WTC11 (cell line): ENCODE measurements at regions not wholly inside any gene's neighbourhood (a gene's known extent, or its start where the extent isn't known, plus 50 kb on each side); places are given as distances from the start of the nearest gene placed in this dataset.

Source experiments
- ATAC-seq: fragments of 200-7000 bp; cut with Tn5 transposase; 2 replicates; pipeline ENCODE4 v1.10.0; 2021; ENCODE audit warnings: mild to moderate bottlenecking, moderate library complexity
- CTCF ChIA-PET: fragments of 300-600 bp; sonication (Branson Sonifier 250); formaldehyde crosslinking; loops from one replicate; lab custom pipeline; 2021; ENCODE audit warnings: antibody characterized with exemption; lab: Charles Lee
- POLR2A ChIA-PET: fragments of 350-600 bp; sonication (Branson Sonifier 250); formaldehyde crosslinking; loops from one replicate; lab custom pipeline; 2021; ENCODE audit warnings: antibody characterized with exemption; lab: Charles Lee
- DNase-seq: peaks from one replicate; pipeline ENCODE4 v3.0.0; 2021; ENCODE audit warnings: low spot score
- H3K27ac Mint-ChIP-seq: 2 replicates; pipeline ENCODE4 v1.8.0; 2021; ENCODE audit warnings: mixed read lengths
- H3K27me3 Mint-ChIP-seq: 2 replicates; pipeline ENCODE4 v1.8.0; 2021; ENCODE audit warnings: low read depth, mild to moderate bottlenecking, moderate library complexity, mixed read lengths
- H3K36me3 Mint-ChIP-seq: 2 replicates; pipeline ENCODE4 v1.8.0; 2021; ENCODE audit warnings: mixed read lengths
- H3K4me1 Mint-ChIP-seq: 2 replicates; pipeline ENCODE4 v1.8.0; 2022; ENCODE audit warnings: mixed read lengths
- H3K4me3 Mint-ChIP-seq: 2 replicates; pipeline ENCODE4 v1.8.0; 2021; ENCODE audit warnings: mild to moderate bottlenecking, moderate library complexity, mixed read lengths
- H3K9me3 Mint-ChIP-seq: 2 replicates; pipeline ENCODE4 v1.8.0; 2021; ENCODE audit warnings: mixed read lengths
- ATF1 ChIP-seq: sonication (generic); formaldehyde crosslinking; IDR thresholded peaks from 2 replicates; pipeline ENCODE4 v1.8.1; 2023; ENCODE audit warnings: mild to moderate bottlenecking, moderate library complexity, missing genetic modification reagents
- CBFB ChIP-seq: sonication (generic); formaldehyde crosslinking; IDR thresholded peaks from 2 replicates; pipeline ENCODE4 v1.8.1; 2022; ENCODE audit warnings: mild to moderate bottlenecking, low read depth, missing genetic modification reagents
- CREM ChIP-seq: sonication (generic); formaldehyde crosslinking; IDR thresholded peaks from 2 replicates; pipeline ENCODE4 v1.8.1; 2022; ENCODE audit warnings: mild to moderate bottlenecking, missing genetic modification reagents, moderate library complexity
- ESRRA ChIP-seq: sonication (generic); formaldehyde crosslinking; IDR thresholded peaks from 2 replicates; pipeline ENCODE4 v1.8.1; 2022; ENCODE audit warnings: mild to moderate bottlenecking, missing genetic modification reagents, borderline replicate concordance
- ETV6 ChIP-seq: sonication (generic); formaldehyde crosslinking; IDR thresholded peaks from 2 replicates; pipeline ENCODE4 v1.8.1; 2022; ENCODE audit warnings: mild to moderate bottlenecking, missing genetic modification reagents
- FOXK1 ChIP-seq: sonication (generic); formaldehyde crosslinking; IDR thresholded peaks from 2 replicates; pipeline ENCODE4 v1.8.0; 2022; ENCODE audit warnings: mild to moderate bottlenecking, moderate library complexity, missing genetic modification reagents
- GRHL2 ChIP-seq: fragments of 250-450 bp; sonication (Bioruptor Pico); IDR thresholded peaks from 2 replicates; pipeline ENCODE4 v1.8.0; 2022; ENCODE audit warnings: mild to moderate bottlenecking, moderate library complexity; ENCODE audit not compliant: insufficient replicate concordance, severe bottlenecking
- KAT7 ChIP-seq: sonication (generic); formaldehyde crosslinking; IDR thresholded peaks from 2 replicates; pipeline ENCODE4 v1.8.1; 2023; ENCODE audit warnings: missing genetic modification reagents, mild to moderate bottlenecking, borderline replicate concordance
- TEAD1 ChIP-seq: sonication (generic); formaldehyde crosslinking; IDR thresholded peaks from 2 replicates; pipeline ENCODE4 v1.8.0; 2022; ENCODE audit warnings: mild to moderate bottlenecking, missing genetic modification reagents
- ZNF121 ChIP-seq: sonication (generic); formaldehyde crosslinking; IDR thresholded peaks from 2 replicates; pipeline ENCODE4 v1.8.0; 2023; ENCODE audit warnings: missing genetic modification reagents
- ZNF263 ChIP-seq: sonication (generic); formaldehyde crosslinking; IDR thresholded peaks from 2 replicates; pipeline ENCODE4 v1.8.1; 2022; ENCODE audit warnings: low read depth, mild to moderate bottlenecking, moderate library complexity, missing genetic modification reagents
- ZNF317 ChIP-seq: sonication (generic); formaldehyde crosslinking; IDR thresholded peaks from 2 replicates; pipeline ENCODE4 v1.8.1; 2023; ENCODE audit warnings: low read depth, mild to moderate bottlenecking, moderate library complexity, missing genetic modification reagents, borderline replicate concordance
- ZNF396 ChIP-seq: fragments of 250-450 bp; sonication (Bioruptor Pico); IDR thresholded peaks from 2 replicates; pipeline ENCODE4 v1.8.0; 2021; ENCODE audit warnings: mild to moderate bottlenecking, moderate library complexity, borderline replicate concordance
- TF ChIP-seq, protein P1 (sequence below): sonication (generic); formaldehyde crosslinking; IDR thresholded peaks from 2 replicates; pipeline ENCODE4 v1.8.0; 2023; ENCODE audit warnings: mild to moderate bottlenecking, missing genetic modification reagents
- TF ChIP-seq, protein P2 (sequence below): sonication (generic); formaldehyde crosslinking; IDR thresholded peaks from 2 replicates; pipeline ENCODE4 v1.8.0; 2022; ENCODE audit warnings: mild to moderate bottlenecking, missing genetic modification reagents
- TF ChIP-seq, protein P3 (sequence below): sonication (generic); formaldehyde crosslinking; IDR thresholded peaks from 2 replicates; pipeline ENCODE4 v1.8.1; 2023; ENCODE audit warnings: mild to moderate bottlenecking, missing genetic modification reagents, borderline replicate concordance
- TF ChIP-seq, protein P4 (sequence below): sonication (generic); formaldehyde crosslinking; IDR thresholded peaks from 2 replicates; pipeline ENCODE4 v1.8.0; 2022; ENCODE audit warnings: missing genetic modification reagents
- TF ChIP-seq, protein P5 (sequence below): sonication (generic); formaldehyde crosslinking; IDR thresholded peaks from 2 replicates; pipeline ENCODE4 v1.8.0; 2022; ENCODE audit warnings: mild to moderate bottlenecking, missing genetic modification reagents
- TF ChIP-seq, protein P6 (sequence below): sonication (generic); formaldehyde crosslinking; IDR thresholded peaks from 2 replicates; pipeline ENCODE4 v1.8.1; 2022; ENCODE audit warnings: missing genetic modification reagents, borderline replicate concordance

DNA sequence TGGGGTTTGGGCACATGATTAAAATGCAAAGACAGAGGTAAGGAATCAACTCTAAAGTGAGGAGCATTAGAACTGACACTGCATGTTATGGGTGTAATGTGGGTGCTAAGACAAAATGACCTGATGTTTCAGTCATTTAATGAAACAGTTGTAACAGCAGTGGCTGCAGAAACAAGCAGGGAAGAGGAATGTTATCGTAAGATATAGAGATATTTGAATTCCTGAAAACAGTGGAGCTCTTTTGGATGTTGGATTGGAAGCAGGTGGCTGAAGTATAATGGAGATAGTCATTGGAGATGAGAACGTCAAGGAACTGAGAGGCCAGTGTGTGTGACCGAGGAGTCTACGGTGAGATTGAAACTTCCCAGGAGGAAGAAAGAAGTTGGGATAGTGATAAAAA, 1065.2 kb downstream of the ZPLD1 start (continued):
- TF ChIP-seq, protein P1, sequence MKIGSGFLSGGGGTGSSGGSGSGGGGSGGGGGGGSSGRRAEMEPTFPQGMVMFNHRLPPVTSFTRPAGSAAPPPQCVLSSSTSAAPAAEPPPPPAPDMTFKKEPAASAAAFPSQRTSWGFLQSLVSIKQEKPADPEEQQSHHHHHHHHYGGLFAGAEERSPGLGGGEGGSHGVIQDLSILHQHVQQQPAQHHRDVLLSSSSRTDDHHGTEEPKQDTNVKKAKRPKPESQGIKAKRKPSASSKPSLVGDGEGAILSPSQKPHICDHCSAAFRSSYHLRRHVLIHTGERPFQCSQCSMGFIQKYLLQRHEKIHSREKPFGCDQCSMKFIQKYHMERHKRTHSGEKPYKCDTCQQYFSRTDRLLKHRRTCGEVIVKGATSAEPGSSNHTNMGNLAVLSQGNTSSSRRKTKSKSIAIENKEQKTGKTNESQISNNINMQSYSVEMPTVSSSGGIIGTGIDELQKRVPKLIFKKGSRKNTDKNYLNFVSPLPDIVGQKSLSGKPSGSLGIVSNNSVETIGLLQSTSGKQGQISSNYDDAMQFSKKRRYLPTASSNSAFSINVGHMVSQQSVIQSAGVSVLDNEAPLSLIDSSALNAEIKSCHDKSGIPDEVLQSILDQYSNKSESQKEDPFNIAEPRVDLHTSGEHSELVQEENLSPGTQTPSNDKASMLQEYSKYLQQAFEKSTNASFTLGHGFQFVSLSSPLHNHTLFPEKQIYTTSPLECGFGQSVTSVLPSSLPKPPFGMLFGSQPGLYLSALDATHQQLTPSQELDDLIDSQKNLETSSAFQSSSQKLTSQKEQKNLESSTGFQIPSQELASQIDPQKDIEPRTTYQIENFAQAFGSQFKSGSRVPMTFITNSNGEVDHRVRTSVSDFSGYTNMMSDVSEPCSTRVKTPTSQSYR, result no peak
- TF ChIP-seq, all 79 proteins: peak for 0

DNA sequence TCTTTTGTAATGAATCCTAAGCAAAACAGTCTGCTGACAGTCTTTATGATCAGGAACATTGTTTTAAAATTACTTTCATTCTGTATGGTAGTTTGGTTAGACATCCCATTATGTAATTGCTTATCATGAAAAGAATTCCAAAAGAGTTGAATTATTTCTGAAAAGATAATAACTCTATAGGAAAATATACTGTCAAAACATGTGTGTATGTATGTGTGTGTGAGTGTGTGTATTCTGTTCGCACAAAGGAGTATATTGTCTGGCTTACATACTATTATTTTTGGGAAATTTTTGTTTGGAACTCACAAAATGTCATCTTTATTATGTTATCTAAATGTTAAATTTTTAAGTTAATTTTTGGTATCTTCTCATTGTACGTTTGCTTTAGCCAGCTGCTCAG, 1075.9 kb downstream of the ZPLD1 start:
- peaks cover 22% of the 10 kb centered on the region for H3K9me3 Mint-ChIP-seq
- H3K27me3 Mint-ChIP-seq, result no peaks in the 10 kb centered on the region
- no peak overlapping the region for H3K27ac Mint-ChIP-seq
- H3K4me1 Mint-ChIP-seq, result peaks cover 10% of the 10 kb centered on the region
- no peak for ATAC-seq
- no peak overlapping the region for H3K4me3 Mint-ChIP-seq
- CTCF ChIA-PET, result no interaction called here
- POLR2A ChIA-PET, result no interaction called here
- no peak for TF ChIP-seq CBFB (CRISPR knock-in tag)
- H3K36me3 Mint-ChIP-seq, result peaks cover 11% of the 10 kb centered on the region
- no peak for DNase-seq

DNA sequence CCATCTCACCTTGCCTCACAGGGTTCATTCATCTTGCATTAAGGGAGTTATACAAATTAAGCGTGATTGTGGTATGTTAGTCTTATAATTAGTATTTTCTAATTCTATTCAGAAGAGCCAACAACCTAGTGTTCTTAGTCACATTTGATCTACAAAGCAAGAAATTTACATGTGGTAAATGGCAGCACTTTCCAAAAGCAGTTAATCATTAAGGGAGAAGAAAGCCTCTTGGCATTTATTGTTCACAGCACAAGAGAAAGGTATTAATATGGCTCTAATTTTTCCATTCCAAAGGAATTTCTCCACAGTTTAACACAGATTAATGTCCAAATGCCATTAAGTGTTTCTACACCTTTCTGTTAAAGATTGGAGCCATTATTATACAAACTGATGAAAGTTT, 1077.1 kb downstream of the ZPLD1 start:
- peaks cover 12% of the 10 kb centered on the region for H3K9me3 Mint-ChIP-seq

DNA sequence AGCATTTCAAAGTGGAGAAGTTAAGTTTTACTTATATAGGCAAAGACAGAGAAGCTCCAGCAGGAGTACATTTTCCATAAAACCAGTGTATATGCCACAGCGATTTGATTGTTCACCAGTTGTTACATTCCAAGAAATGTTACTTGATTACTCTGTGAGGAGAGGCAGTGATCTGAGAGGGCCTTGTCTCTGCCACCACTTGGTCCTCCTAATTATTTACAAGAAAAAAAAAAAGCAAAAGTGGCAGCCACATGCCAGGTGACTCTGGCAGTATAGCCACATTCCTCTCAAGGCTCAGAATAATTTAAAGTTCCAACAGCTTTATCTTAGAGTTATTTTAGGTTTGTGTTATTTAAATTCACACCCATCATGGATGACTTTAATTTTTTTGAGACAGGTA, 1077.8 kb downstream of the ZPLD1 start:
- peaks cover 10% of the 10 kb centered on the region for H3K4me1 Mint-ChIP-seq
- H3K9me3 Mint-ChIP-seq, result peaks cover 5% of the 10 kb centered on the region
- no peak overlapping the region for H3K27ac Mint-ChIP-seq
- no peak for TF ChIP-seq ATF1 (CRISPR knock-in tag)
- TF ChIP-seq, protein P2, sequence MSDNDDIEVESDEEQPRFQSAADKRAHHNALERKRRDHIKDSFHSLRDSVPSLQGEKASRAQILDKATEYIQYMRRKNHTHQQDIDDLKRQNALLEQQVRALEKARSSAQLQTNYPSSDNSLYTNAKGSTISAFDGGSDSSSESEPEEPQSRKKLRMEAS (CRISPR knock-in tag), result no peak
- no peak for TF ChIP-seq KAT7 (CRISPR knock-in tag)
- TF ChIP-seq, protein P3, sequence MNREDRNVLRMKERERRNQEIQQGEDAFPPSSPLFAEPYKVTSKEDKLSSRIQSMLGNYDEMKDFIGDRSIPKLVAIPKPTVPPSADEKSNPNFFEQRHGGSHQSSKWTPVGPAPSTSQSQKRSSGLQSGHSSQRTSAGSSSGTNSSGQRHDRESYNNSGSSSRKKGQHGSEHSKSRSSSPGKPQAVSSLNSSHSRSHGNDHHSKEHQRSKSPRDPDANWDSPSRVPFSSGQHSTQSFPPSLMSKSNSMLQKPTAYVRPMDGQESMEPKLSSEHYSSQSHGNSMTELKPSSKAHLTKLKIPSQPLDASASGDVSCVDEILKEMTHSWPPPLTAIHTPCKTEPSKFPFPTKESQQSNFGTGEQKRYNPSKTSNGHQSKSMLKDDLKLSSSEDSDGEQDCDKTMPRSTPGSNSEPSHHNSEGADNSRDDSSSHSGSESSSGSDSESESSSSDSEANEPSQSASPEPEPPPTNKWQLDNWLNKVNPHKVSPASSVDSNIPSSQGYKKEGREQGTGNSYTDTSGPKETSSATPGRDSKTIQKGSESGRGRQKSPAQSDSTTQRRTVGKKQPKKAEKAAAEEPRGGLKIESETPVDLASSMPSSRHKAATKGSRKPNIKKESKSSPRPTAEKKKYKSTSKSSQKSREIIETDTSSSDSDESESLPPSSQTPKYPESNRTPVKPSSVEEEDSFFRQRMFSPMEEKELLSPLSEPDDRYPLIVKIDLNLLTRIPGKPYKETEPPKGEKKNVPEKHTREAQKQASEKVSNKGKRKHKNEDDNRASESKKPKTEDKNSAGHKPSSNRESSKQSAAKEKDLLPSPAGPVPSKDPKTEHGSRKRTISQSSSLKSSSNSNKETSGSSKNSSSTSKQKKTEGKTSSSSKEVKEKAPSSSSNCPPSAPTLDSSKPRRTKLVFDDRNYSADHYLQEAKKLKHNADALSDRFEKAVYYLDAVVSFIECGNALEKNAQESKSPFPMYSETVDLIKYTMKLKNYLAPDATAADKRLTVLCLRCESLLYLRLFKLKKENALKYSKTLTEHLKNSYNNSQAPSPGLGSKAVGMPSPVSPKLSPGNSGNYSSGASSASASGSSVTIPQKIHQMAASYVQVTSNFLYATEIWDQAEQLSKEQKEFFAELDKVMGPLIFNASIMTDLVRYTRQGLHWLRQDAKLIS (CRISPR knock-in tag), result no peak
- TF ChIP-seq, protein P4, sequence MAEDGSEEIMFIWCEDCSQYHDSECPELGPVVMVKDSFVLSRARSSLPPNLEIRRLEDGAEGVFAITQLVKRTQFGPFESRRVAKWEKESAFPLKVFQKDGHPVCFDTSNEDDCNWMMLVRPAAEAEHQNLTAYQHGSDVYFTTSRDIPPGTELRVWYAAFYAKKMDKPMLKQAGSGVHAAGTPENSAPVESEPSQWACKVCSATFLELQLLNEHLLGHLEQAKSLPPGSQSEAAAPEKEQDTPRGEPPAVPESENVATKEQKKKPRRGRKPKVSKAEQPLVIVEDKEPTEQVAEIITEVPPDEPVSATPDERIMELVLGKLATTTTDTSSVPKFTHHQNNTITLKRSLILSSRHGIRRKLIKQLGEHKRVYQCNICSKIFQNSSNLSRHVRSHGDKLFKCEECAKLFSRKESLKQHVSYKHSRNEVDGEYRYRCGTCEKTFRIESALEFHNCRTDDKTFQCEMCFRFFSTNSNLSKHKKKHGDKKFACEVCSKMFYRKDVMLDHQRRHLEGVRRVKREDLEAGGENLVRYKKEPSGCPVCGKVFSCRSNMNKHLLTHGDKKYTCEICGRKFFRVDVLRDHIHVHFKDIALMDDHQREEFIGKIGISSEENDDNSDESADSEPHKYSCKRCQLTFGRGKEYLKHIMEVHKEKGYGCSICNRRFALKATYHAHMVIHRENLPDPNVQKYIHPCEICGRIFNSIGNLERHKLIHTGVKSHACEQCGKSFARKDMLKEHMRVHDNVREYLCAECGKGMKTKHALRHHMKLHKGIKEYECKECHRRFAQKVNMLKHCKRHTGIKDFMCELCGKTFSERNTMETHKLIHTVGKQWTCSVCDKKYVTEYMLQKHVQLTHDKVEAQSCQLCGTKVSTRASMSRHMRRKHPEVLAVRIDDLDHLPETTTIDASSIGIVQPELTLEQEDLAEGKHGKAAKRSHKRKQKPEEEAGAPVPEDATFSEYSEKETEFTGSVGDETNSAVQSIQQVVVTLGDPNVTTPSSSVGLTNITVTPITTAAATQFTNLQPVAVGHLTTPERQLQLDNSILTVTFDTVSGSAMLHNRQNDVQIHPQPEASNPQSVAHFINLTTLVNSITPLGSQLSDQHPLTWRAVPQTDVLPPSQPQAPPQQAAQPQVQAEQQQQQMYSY (CRISPR knock-in tag), result no peak
- H3K36me3 Mint-ChIP-seq, result no peaks in the 10 kb centered on the region
- ChIA-PET CTCF (no interaction called here), POLR2A (no interaction called here)
- ATAC-seq (no peak), DNase-seq (no peak)
- no peaks in the 10 kb centered on the region for H3K27me3 Mint-ChIP-seq
- no peak overlapping the region for H3K4me3 Mint-ChIP-seq

More for the DNA sequence above, 1077.1 kb downstream of the ZPLD1 start:
- H3K27ac Mint-ChIP-seq, result no peak overlapping the region
- no peak for ATAC-seq
- ChIA-PET POLR2A (no interaction called here), CTCF (no interaction called here)
- TF ChIP-seq, protein P2 (CRISPR knock-in tag), result no peak
- TF ChIP-seq GRHL2 (CRISPR knock-in tag) (no peak), ZNF396 (no peak), ZNF263 (CRISPR knock-in tag) (no peak), FOXK1 (CRISPR knock-in tag) (no peak), ETV6 (no peak), CREM (CRISPR knock-in tag) (no peak), ZNF317 (CRISPR knock-in tag) (no peak), ESRRA (CRISPR knock-in tag) (no peak), ZNF121 (CRISPR knock-in tag) (no peak), TEAD1 (no peak)
- TF ChIP-seq, protein P5, sequence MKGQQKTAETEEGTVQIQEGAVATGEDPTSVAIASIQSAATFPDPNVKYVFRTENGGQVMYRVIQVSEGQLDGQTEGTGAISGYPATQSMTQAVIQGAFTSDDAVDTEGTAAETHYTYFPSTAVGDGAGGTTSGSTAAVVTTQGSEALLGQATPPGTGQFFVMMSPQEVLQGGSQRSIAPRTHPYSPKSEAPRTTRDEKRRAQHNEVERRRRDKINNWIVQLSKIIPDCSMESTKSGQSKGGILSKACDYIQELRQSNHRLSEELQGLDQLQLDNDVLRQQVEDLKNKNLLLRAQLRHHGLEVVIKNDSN (CRISPR knock-in tag), result no peak
- TF ChIP-seq, protein P6, sequence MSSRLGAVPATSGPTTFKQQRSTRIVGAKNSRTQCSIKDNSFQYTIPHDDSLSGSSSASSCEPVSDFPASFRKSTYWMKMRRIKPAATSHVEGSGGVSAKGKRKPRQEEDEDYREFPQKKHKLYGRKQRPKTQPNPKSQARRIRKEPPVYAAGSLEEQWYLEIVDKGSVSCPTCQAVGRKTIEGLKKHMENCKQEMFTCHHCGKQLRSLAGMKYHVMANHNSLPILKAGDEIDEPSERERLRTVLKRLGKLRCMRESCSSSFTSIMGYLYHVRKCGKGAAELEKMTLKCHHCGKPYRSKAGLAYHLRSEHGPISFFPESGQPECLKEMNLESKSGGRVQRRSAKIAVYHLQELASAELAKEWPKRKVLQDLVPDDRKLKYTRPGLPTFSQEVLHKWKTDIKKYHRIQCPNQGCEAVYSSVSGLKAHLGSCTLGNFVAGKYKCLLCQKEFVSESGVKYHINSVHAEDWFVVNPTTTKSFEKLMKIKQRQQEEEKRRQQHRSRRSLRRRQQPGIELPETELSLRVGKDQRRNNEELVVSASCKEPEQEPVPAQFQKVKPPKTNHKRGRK (CRISPR knock-in tag), result no peak
- no peak for DNase-seq
- peaks cover 2% of the 10 kb centered on the region for H3K36me3 Mint-ChIP-seq
- peaks cover 10% of the 10 kb centered on the region for H3K4me1 Mint-ChIP-seq
- H3K4me3 Mint-ChIP-seq, result no peak overlapping the region
- H3K27me3 Mint-ChIP-seq, result no peaks in the 10 kb centered on the region
